ENCODE measurements at regions not wholly inside any gene's neighbourhood (a gene's known extent, or its start where the extent isn't known, plus 50 kb on each side); places are given as distances from the start of the nearest gene placed in this dataset.
"Not testable (repeated sequence)": the region's sequence is repeated elsewhere in the genome, so short reads cannot be mapped to it uniquely, and the experiment has no call there.

GRCh38 chr3:6367171-6367570 lies 493.7 kb upstream of the GRM7 start:
- no peak for DNase-seq

- no peak for DNase-seq
Observed at GRCh38 chr3:6392123-6392522, 468.8 kb upstream of the GRM7 start.

- DNase-seq: no peak
Observed at GRCh38 chr3:6394944-6395343, 466.0 kb upstream of the GRM7 start.

- DNase-seq: no peak
Observed at GRCh38 chr3:6396631-6397030, 464.3 kb upstream of the GRM7 start.

DNA sequence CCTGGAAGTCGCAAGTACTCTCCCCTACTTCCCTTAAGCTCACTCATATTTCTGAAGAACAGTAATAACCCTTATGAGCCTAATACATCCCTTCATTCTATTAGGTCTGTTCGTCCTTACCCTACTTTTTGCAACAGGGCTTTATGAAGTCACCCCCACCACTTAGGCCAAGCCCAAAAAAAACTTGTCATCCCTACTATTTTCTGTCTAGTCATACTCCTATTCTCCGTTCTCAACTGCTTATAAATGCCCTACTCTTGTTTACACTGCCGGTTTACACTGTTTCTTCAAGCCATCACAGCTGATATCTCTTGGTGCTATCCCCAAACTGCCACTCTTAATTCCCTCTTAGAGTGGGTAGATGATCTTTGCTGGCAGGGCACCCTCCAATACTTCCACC lies 458.2 kb upstream of the GRM7 start:
- not testable (repeated sequence) for DNase-seq

DNA sequence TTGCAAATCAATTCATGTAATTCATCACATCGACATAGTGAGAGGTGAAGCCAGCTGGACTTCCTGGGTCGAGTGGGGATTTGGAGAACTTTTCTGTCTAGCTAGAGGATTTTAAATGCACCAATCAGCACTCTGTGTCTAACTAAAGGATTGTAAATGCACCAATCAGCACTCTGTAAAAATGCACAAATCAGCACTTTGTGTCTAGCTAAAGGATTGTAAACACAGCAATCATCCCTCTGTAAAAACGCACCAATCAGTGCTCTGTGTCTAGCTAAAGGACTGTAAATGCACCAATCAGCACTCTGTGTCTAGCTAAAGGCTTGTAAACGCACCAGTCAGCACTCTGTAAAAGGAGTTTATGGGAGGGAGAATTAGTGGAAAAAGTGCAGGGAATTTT lies 454.0 kb upstream of the GRM7 start:
- not testable (repeated sequence) for DNase-seq

GRCh38 chr3:6416049-6416661 lies 444.8 kb upstream of the GRM7 start:
- DNase-seq: no peak

GRCh38 chr3:6417174-6417573 lies 443.7 kb upstream of the GRM7 start:
- no peak for DNase-seq

DNA sequence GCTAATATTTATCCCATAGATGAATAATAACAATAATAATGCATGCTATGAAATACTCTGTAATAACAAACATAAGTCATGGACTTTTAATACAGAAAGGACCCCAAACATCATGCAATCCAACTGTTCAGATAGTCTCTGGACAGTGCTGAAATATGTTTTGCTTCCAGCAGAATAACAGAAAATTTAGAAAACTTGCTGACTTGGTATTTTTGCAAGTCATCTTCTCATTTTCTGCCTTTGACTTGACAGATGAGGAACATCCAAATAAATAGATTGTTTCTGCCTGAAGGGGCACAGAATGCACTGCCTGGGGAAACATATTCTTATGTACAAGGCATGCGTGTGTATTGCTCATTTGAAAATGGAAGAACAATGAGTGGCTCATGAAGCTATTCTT lies 442.4 kb upstream of the GRM7 start:
- DNase-seq: no peak

- DNase-seq: no peak
Observed at GRCh38 chr3:6421666-6422445, 439.1 kb upstream of the GRM7 start.

- DNase-seq: no peak
Observed at GRCh38 chr3:6425289-6425820, 435.6 kb upstream of the GRM7 start.

GRCh38 chr3:6428276-6428675 lies 432.6 kb upstream of the GRM7 start:
- DNase-seq: not testable (repeated sequence)

DNA sequence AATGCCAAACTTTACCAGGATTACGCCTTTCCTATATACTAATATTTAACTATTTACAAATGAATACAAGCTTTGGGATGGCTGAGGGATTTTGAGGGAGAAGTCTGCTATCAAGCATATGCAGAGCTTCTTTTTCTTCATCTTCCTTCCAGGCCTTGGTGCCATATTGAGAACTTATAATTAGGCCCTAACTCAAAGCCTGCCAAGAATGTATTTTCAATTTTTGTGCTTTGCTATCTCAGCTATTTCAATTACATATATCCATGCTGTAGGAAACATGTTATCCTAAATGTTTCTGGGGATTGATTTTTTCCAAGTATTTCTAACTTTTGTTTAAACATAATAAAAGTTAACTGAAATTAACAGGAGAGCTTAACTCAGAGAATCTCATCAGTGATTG lies 425.0 kb upstream of the GRM7 start:
- DNase-seq: no peak

GRCh38 chr3:6437631-6438030 lies 423.3 kb upstream of the GRM7 start:
- no peak for DNase-seq

DNA sequence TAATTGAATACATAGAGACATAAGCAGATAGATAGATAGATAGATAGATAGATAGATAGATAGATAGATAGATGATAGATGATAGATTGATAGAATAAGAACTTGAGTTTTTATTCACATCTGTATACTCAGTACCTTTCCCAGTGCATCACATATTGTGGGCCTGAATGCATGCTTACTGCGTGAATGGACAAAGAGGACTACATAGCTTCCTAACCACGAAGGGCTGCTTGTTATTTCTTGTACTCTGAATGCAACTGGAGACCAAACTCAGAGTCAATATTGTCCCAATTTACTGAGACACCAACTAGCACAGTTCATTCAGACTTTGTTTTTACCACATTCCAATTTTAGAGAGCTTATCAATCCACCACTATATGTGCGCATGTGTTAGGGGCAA lies 422.9 kb upstream of the GRM7 start:
- DNase-seq: no peak

GRCh38 chr3:6439226-6439625 lies 421.7 kb upstream of the GRM7 start:
- DNase-seq: no peak

DNA sequence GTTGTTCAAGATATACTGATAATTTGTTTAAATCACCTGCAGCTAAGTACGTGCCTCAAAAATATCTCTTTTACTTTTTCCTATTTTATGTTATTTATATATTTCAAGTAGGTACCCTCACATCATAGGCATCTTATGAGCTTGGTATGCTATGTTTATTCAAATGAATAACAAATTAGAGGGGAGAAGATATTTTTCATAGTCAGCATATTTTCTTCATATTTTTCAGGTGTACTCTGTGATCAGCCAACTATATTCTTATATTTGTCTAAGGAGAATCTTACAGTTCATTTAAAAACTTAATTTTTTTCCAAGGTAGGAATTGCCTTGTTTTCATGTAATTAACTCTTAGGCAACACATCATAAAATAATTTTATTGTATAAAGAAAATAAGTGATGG lies 421.1 kb upstream of the GRM7 start:
- no peak for DNase-seq

GRCh38 chr3:6444888-6445658 lies 415.8 kb upstream of the GRM7 start:
- no peak for DNase-seq

- DNase-seq: no peak
Observed at GRCh38 chr3:6447166-6447801, 413.6 kb upstream of the GRM7 start.

DNA sequence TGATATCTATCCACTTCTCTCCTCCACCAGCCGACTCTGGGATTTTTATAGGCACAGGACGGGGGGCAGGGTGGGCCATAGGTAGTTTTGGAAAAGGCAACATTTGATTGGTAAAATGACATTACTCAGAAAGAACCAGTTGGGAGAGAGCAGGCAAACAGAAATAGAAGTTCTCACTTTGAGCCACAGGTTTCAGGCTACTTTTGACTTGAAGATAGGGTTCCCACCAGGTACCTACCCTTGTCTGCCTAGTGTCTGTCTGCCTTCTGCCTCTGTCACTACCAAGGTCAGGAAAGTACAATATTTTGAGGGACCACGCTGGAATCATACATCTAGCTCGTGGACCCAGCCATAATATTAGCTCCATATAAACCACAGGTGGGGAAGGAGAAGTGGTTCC lies 412.9 kb upstream of the GRM7 start:
- no peak for DNase-seq

DNA sequence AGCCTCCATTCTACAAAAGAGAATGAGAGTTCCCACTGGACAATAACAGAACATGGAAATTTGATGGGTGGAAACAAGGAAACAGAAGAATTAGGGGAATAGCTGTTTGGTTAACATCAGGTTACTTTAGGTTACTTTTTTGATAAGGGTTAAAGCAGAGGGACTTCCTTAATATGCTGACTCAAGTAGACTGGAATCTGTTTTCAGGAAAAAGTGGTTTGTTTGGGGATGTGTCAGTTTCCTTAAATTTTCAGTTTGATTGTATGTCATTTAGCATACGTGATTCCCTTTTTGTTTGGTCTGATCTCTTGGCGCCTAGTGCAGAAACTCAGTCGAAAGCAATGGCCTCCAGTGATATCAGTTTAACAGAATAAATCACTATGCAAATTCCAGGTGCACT lies 411.8 kb upstream of the GRM7 start:
- no peak for DNase-seq

GRCh38 chr3:6452974-6453373 lies 407.9 kb upstream of the GRM7 start:
- DNase-seq: no peak

DNA sequence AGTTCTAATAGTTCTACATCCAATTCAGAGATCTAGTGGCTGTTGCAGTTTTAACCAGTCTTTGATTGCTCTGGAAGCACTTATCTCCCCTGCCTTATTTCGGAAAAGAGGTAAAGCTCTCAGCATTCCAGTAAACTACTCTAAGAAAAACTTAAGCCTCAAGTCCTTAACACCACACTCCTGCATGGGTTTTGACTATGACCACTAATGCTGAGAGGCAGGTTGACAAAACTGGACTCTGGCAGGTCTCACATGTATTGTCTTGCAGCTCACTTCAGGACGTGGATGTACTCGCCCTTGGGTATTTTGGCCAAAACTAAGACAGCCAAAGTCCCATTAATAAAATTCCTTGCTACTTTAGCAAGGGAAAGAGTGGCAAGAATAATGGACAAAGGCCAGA lies 405.9 kb upstream of the GRM7 start:
- no peak for DNase-seq
